ENCODE measurements at regions not wholly inside any gene's neighbourhood (a gene's known extent, or its start where the extent isn't known, plus 50 kb on each side); places are given as distances from the start of the nearest gene placed in this dataset.

DNA sequence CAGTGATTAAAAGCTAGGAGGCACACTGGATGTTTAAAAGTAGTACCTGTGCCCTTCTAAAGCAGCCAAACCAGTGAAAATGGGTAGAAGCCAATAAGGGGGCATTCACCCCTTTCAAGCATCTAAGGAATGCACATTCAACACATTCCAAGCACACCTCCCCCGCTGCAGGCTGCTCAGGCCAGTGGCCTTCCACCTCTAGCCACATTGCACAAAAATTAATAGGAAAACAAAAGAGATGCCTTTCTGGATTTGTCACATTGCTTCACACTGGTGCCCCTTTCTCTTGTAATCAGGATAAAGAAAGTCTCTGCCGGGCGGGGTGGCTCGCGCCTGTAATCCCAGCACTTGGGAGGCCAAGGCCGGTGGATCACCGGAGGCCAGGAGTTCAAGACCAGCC, 834.0 kb downstream of the USP25 start:
- peaks cover 8% of the 10 kb centered on the region for H3K4me1 ChIP-seq (ENCODE audit: control insufficient read depth, insufficient read depth, low read length)
- 0 out of 2 replicates have a peak overlapping the region, but pooled peaks have one; percentile 44 for H3K27ac ChIP-seq (ENCODE audit: low read depth, low read length)
- H3K9me3 ChIP-seq (ENCODE audit: control insufficient read depth, insufficient read depth, low read depth, low read length) = no peaks in the 10 kb centered on the region
- H3K4me3 ChIP-seq (ENCODE audit: low read depth, low read length) = no peak overlapping the region
- no peak overlapping the region for H3K9ac ChIP-seq (ENCODE audit: low read length)
- no peaks in the 10 kb centered on the region for H3K27me3 ChIP-seq (ENCODE audit: control insufficient read depth, insufficient read depth, low read length)
- no peaks in the 10 kb centered on the region for H3K36me3 ChIP-seq (ENCODE audit: control insufficient read depth, insufficient read depth, low read length)

DNA sequence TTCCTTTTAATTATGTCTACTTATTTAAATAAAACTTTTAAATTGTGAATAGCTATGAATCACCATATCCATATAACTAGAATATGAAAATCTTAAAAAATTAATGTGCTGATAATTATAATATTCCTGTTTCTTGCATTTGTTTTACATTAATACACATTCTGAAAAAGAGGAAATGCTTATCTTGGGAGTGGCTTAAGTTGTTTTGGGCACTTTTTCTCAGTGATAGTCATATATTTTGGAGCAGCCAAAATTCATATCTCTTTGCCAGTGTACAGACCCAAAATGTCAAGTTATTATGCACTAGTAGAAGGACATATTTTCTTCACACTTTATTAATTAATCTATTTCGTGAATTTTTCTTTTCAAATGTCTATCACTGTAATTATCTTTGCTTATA, 838.5 kb downstream of the USP25 start:
- Histone ChIP-seq H3K9ac (ENCODE audit: low read length) (no peak overlapping the region), H3K9me3 (ENCODE audit: control insufficient read depth, insufficient read depth, low read depth, low read length) (no peaks in the 10 kb centered on the region)

DNA sequence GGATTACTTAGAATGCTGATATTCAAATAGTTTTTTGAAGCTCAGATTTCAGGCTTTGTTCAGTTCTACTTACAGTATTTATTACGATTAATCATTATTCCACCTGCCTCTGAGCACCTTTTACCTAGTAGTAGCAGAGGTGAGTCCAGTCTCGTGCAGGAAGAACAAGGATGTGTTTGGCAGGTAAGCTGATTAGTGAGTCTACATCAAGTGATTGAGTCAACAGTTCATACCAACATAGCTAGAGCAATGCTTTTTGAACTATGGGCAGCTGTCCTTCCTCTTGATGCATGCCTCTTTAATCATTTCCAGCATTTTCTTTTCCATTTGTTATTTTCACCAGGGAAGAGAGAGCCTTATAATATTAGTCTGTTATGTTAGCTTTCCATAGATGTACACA, 838.9 kb downstream of the USP25 start:
- Histone ChIP-seq H3K9ac (ENCODE audit: low read length) (no peak overlapping the region), H3K27ac (ENCODE audit: low read depth, low read length) (no peak overlapping the region), H3K4me3 (ENCODE audit: low read depth, low read length) (no peak overlapping the region), H3K36me3 (ENCODE audit: control insufficient read depth, insufficient read depth, low read length) (no peaks in the 10 kb centered on the region), H3K27me3 (ENCODE audit: control insufficient read depth, insufficient read depth, low read length) (no peaks in the 10 kb centered on the region), H3K4me1 (ENCODE audit: control insufficient read depth, insufficient read depth, low read length) (peaks cover 8% of the 10 kb centered on the region), H3K9me3 (ENCODE audit: control insufficient read depth, insufficient read depth, low read depth, low read length) (no peaks in the 10 kb centered on the region)

More for the DNA sequence above, 838.5 kb downstream of the USP25 start:
- peaks cover 8% of the 10 kb centered on the region for H3K4me1 ChIP-seq (ENCODE audit: control insufficient read depth, insufficient read depth, low read length)
- H3K4me3 ChIP-seq (ENCODE audit: low read depth, low read length) = no peak overlapping the region
- H3K27me3 ChIP-seq (ENCODE audit: control insufficient read depth, insufficient read depth, low read length) = no peaks in the 10 kb centered on the region
- no peak overlapping the region for H3K27ac ChIP-seq (ENCODE audit: low read depth, low read length)
- no peaks in the 10 kb centered on the region for H3K36me3 ChIP-seq (ENCODE audit: control insufficient read depth, insufficient read depth, low read length)

DNA sequence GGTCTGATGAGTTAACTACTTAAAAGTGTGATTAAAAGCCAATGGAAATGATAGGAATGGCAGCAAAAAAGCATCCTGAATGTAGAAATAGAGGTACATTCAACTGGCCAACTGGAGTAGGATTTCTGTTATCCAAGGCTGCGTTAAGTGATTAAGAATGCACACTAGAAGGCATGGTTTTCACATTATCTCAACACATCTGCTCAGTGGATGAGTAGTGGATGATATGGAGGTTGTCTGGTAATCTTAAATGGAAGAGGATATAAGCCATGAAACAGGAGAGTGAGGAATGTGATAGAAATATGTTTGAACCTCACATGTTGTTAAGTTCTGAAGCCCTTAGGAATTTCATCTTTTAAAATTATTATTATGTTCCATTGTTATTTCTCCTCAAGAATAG, 839.9 kb downstream of the USP25 start:
- no peaks in the 10 kb centered on the region for H3K9me3 ChIP-seq (ENCODE audit: control insufficient read depth, insufficient read depth, low read depth, low read length)
- no peaks in the 10 kb centered on the region for H3K4me1 ChIP-seq (ENCODE audit: control insufficient read depth, insufficient read depth, low read length)
- H3K27ac ChIP-seq (ENCODE audit: low read depth, low read length) = no peak overlapping the region
- no peak overlapping the region for H3K4me3 ChIP-seq (ENCODE audit: low read depth, low read length)
- no peak overlapping the region for H3K9ac ChIP-seq (ENCODE audit: low read length)
- no peaks in the 10 kb centered on the region for H3K36me3 ChIP-seq (ENCODE audit: control insufficient read depth, insufficient read depth, low read length)
- H3K27me3 ChIP-seq (ENCODE audit: control insufficient read depth, insufficient read depth, low read length) = no peaks in the 10 kb centered on the region

DNA sequence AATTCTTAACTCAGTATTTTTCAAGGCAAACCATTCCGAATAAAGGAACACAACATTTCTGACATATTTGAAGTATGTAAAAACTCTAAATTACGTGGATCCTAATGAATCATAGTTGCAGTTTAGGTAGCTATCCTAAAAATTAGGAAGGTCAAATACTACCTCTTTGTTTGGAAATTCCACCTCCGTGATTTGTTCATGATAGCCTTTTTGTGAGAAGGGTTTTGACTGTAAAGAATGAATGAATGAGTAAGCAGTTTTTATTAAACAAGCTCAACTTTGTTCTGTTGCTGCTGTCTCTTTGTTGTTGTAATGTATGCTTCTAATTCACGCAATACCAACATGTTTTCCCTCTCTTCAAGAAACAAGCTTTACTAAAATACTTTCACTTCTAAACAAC, 840.4 kb downstream of the USP25 start:
- no peak overlapping the region for H3K4me3 ChIP-seq (ENCODE audit: low read depth, low read length)
- H3K36me3 ChIP-seq (ENCODE audit: control insufficient read depth, insufficient read depth, low read length) = no peaks in the 10 kb centered on the region
- no peak overlapping the region for H3K9ac ChIP-seq (ENCODE audit: low read length)
- H3K4me1 ChIP-seq (ENCODE audit: control insufficient read depth, insufficient read depth, low read length) = no peaks in the 10 kb centered on the region
- H3K9me3 ChIP-seq (ENCODE audit: control insufficient read depth, insufficient read depth, low read depth, low read length) = no peaks in the 10 kb centered on the region
- H3K27ac ChIP-seq (ENCODE audit: low read depth, low read length) = no peak overlapping the region
- no peaks in the 10 kb centered on the region for H3K27me3 ChIP-seq (ENCODE audit: control insufficient read depth, insufficient read depth, low read length)

DNA sequence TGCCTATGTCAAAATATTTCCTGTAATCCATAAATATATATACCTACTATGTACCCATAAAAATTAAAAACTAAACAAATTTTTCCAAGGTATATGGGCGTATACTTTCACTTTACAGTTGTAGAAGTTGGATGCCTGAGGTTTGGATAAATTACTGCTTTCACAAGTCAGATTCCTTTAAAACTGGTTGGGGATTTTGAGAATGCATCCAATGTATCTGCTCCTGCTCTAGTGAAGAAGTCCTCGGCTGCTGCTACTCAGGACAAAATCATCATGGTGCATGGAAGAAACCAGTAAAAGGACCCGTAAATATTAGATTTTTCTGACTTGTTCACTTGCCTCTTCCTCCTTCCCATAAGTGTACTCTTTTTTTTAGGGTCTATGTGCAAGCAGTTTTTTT, 841.1 kb downstream of the USP25 start:
- no peaks in the 10 kb centered on the region for H3K9me3 ChIP-seq (ENCODE audit: control insufficient read depth, insufficient read depth, low read depth, low read length)
- no peaks in the 10 kb centered on the region for H3K27me3 ChIP-seq (ENCODE audit: control insufficient read depth, insufficient read depth, low read length)
- H3K36me3 ChIP-seq (ENCODE audit: control insufficient read depth, insufficient read depth, low read length) = no peaks in the 10 kb centered on the region
- H3K9ac ChIP-seq (ENCODE audit: low read length) = no peak overlapping the region
- H3K27ac ChIP-seq (ENCODE audit: low read depth, low read length) = no peak overlapping the region
- no peaks in the 10 kb centered on the region for H3K4me1 ChIP-seq (ENCODE audit: control insufficient read depth, insufficient read depth, low read length)
- no peak overlapping the region for H3K4me3 ChIP-seq (ENCODE audit: low read depth, low read length)

DNA sequence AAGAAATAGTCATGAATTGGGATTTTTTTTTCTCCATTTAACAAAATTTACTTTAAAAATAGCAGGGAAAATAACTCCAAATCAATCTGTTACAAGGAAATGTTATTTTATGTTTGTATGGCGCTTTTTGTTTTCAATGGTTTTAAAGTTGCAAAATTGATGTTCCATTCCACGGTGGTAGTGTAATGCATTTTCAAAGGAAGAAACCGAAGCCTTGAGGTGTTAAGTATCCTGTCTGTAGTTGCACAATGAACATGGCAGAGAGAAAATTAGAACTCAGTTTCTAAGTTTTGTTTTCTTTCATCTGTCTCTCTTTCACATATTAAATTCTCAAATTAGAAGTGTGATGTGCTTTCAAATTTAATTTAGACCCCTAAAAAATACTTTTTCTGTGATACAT, 841.8 kb downstream of the USP25 start:
- Histone ChIP-seq H3K27ac (ENCODE audit: low read depth, low read length) (no peak overlapping the region), H3K4me3 (ENCODE audit: low read depth, low read length) (no peak overlapping the region), H3K27me3 (ENCODE audit: control insufficient read depth, insufficient read depth, low read length) (no peaks in the 10 kb centered on the region), H3K9me3 (ENCODE audit: control insufficient read depth, insufficient read depth, low read depth, low read length) (no peaks in the 10 kb centered on the region), H3K9ac (ENCODE audit: low read length) (no peak overlapping the region), H3K36me3 (ENCODE audit: control insufficient read depth, insufficient read depth, low read length) (no peaks in the 10 kb centered on the region), H3K4me1 (ENCODE audit: control insufficient read depth, insufficient read depth, low read length) (no peaks in the 10 kb centered on the region)

DNA sequence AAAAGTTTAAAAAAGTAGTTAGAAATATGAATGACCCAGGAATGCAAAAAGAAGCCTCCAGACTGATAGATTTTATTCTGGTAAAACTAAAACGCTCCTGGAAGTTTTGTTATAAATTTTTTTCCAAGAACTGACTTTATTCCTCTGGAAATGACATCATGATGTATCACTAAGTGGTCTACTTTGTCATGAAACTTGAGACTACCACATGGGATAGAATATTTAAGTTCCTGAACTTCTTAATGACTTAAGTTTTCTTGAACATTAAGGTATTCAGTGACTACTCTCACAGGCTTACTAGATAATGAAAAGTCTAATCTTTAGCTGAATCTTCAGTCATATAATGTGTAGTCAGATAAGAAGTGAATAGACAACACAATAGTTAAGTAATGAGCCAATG, 842.2 kb downstream of the USP25 start:
- no peaks in the 10 kb centered on the region for H3K36me3 ChIP-seq (ENCODE audit: control insufficient read depth, insufficient read depth, low read length)
- H3K9me3 ChIP-seq (ENCODE audit: control insufficient read depth, insufficient read depth, low read depth, low read length) = no peaks in the 10 kb centered on the region
- H3K9ac ChIP-seq (ENCODE audit: low read length) = no peak overlapping the region

DNA sequence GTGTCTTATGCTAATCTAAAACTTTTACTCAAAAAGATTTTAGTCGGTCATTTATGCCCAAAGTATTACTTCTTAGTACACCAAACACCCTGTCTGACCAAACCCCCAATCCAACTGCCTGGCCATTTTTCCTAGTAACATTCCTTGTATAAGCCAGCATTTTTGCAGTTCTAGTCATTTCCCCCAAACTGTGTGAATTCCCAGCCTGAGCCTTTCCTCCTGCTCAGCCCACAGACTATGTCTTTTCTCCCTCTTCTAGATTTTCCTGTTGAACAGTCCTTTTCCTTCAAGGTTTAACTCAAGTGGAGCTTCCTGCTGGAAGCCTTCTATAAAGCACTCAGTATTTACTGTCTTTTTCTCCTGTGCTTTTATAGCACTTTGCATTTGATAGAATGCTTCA, 843.8 kb downstream of the USP25 start:
- no peak overlapping the region for H3K27ac ChIP-seq (ENCODE audit: low read depth, low read length)
- H3K9ac ChIP-seq (ENCODE audit: low read length) = no peak overlapping the region
- H3K4me1 ChIP-seq (ENCODE audit: control insufficient read depth, insufficient read depth, low read length) = no peaks in the 10 kb centered on the region

More for the DNA sequence above, 842.2 kb downstream of the USP25 start:
- Histone ChIP-seq H3K4me1 (ENCODE audit: control insufficient read depth, insufficient read depth, low read length) (no peaks in the 10 kb centered on the region), H3K4me3 (ENCODE audit: low read depth, low read length) (no peak overlapping the region), H3K27me3 (ENCODE audit: control insufficient read depth, insufficient read depth, low read length) (no peaks in the 10 kb centered on the region), H3K27ac (ENCODE audit: low read depth, low read length) (no peak overlapping the region)

DNA sequence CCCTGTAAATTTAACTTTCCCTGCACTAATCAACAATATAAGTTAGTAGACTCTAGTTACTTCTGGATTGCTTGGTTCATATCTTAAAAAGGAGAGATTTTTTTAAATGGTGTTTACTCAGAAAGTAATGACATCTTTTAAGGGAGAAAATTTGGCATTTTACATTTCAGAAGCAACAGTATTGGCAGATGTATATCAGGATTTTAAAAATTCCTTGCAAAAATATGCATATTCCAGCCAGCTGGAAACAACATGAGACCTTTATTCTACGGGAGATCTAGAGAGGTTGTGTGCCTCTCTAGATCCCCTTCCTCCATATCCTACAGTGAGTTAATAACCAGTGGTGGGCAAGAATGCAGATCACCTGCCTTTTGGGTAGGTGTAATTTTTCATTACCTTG, 848.2 kb downstream of the USP25 start:
- Histone ChIP-seq H3K27me3 (ENCODE audit: control insufficient read depth, insufficient read depth, low read length) (no peaks in the 10 kb centered on the region), H3K9ac (ENCODE audit: low read length) (no peak overlapping the region), H3K9me3 (ENCODE audit: control insufficient read depth, insufficient read depth, low read depth, low read length) (no peaks in the 10 kb centered on the region), H3K36me3 (ENCODE audit: control insufficient read depth, insufficient read depth, low read length) (no peaks in the 10 kb centered on the region), H3K4me1 (ENCODE audit: control insufficient read depth, insufficient read depth, low read length) (no peaks in the 10 kb centered on the region), H3K4me3 (ENCODE audit: low read depth, low read length) (no peak overlapping the region), H3K27ac (ENCODE audit: low read depth, low read length) (no peak overlapping the region)

More for the DNA sequence above, 843.8 kb downstream of the USP25 start:
- Histone ChIP-seq H3K27me3 (ENCODE audit: control insufficient read depth, insufficient read depth, low read length) (no peaks in the 10 kb centered on the region), H3K9me3 (ENCODE audit: control insufficient read depth, insufficient read depth, low read depth, low read length) (no peaks in the 10 kb centered on the region), H3K36me3 (ENCODE audit: control insufficient read depth, insufficient read depth, low read length) (no peaks in the 10 kb centered on the region), H3K4me3 (ENCODE audit: low read depth, low read length) (no peak overlapping the region)

DNA sequence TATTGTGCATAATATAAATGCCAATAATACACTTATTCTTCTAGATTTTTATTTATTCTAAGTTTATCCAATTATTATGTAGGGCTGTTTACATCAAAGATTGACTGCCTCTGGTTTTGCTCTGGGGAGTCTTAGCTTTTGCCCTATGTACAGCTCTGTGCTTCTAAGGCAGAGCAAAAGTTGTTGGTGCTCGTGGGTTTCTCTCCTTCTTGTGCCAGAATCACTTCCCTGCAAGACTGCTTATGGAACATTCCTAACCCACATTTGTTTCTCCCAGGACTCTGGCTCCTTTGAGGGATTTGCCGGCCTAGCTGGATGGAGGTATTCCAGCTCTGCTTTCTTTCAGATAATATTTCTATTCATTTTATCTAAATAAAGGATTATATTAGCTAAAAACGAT, 849.1 kb downstream of the USP25 start:
- no peaks in the 10 kb centered on the region for H3K4me1 ChIP-seq (ENCODE audit: control insufficient read depth, insufficient read depth, low read length)
- H3K9ac ChIP-seq (ENCODE audit: low read length) = no peak overlapping the region
- H3K36me3 ChIP-seq (ENCODE audit: control insufficient read depth, insufficient read depth, low read length) = no peaks in the 10 kb centered on the region
- H3K27ac ChIP-seq (ENCODE audit: low read depth, low read length) = no peak overlapping the region
- H3K27me3 ChIP-seq (ENCODE audit: control insufficient read depth, insufficient read depth, low read length) = no peaks in the 10 kb centered on the region
- no peak overlapping the region for H3K4me3 ChIP-seq (ENCODE audit: low read depth, low read length)
- H3K9me3 ChIP-seq (ENCODE audit: control insufficient read depth, insufficient read depth, low read depth, low read length) = no peaks in the 10 kb centered on the region

DNA sequence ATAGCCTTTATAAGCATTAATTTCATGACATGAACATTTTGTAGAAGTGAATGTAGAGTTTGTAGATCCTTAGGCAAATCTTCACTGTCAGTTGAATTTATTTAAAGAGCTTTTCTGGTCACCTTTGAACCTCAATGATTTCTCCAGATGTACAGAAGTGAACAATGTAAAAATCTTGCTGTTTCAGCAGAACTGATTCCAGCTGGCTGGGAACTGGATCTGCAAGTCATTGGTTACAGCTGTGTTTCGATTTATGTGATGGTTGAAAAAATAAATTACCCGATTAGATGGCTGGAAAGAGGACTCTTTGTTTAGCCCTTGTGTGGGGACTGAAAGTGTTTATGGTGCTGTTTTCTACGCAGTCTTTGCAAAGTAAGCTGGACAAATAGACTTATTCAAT, 849.8 kb downstream of the USP25 start:
- H3K27ac ChIP-seq (ENCODE audit: low read depth, low read length) = no peak overlapping the region
- H3K4me1 ChIP-seq (ENCODE audit: control insufficient read depth, insufficient read depth, low read length) = no peaks in the 10 kb centered on the region

More for the DNA sequence above, 849.8 kb downstream of the USP25 start:
- no peaks in the 10 kb centered on the region for H3K9me3 ChIP-seq (ENCODE audit: control insufficient read depth, insufficient read depth, low read depth, low read length)
- no peaks in the 10 kb centered on the region for H3K27me3 ChIP-seq (ENCODE audit: control insufficient read depth, insufficient read depth, low read length)
- no peak overlapping the region for H3K9ac ChIP-seq (ENCODE audit: low read length)
- H3K36me3 ChIP-seq (ENCODE audit: control insufficient read depth, insufficient read depth, low read length) = no peaks in the 10 kb centered on the region
- no peak overlapping the region for H3K4me3 ChIP-seq (ENCODE audit: low read depth, low read length)

All from HUES6 (cell line).